HEK293T (cell line): ENCODE measurements at regions not wholly inside any gene's neighbourhood (a gene's known extent, or its start where the extent isn't known, plus 50 kb on each side); places are given as distances from the start of the nearest gene placed in this dataset.

ENCODE experiments used
- FOXM1 ChIP-seq: fragments of 450-650 bp; IDR thresholded peaks from 2 replicates; pipeline ENCODE4 v1.6.1; 2017; ENCODE audit warnings: mild to moderate bottlenecking, borderline replicate concordance
- TARDBP ChIP-seq: fragments of 450-650 bp; IDR thresholded peaks from 2 replicates; pipeline ENCODE4 v1.6.1; 2016

DNA sequence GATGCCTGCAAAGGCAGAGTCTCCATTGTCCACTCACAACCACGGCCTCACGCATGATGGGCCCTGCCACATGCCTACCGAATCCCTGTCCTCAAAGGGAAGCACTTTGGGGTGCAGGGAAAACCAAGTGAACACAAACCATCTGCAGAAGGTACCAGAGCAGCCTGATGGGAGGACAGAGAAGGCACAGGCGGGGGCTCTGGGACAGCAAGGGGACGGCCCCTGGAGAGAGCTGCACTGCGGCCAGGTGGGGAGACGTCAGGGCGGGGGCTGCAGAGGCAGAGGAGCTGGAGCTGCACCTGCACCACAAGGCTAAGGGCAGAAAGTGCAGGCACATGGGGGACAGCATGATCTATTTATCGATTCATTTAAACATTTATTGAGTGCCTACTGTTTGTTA lies 1056.0 kb downstream of the TBC1D22A start:
- TF ChIP-seq TARDBP, result no peak
- TF ChIP-seq FOXM1, result no peak
